Panc1 (cell line): ENCODE measurements at regions not wholly inside any gene's neighbourhood (a gene's known extent, or its start where the extent isn't known, plus 50 kb on each side); places are given as distances from the start of the nearest gene placed in this dataset.

Experiments used
- ATAC-seq: fragments of 200-7000 bp; cut with Tn5 transposase; 2 replicates; pipeline ENCODE4 v1.9.1; 2020; ENCODE audit warnings: mild to moderate bottlenecking, moderate library complexity
- BruUV-seq: library from RNA; stranded (reverse); fragments of 400-500 nt; replicated peaks from 2 replicates; lab custom pipeline; 2021; lab: Mats Ljungman, UMichigan
- CTCF ChIA-PET: fragments of 300-600 bp; sonication (Branson Sonifier 250); formaldehyde crosslinking; loops from one replicate; lab custom pipeline; 2022; ENCODE audit warnings: antibody characterized with exemption; lab: Charles Lee
- POLR2A ChIA-PET: fragments of 300-600 bp; sonication (Branson Sonifier 250); formaldehyde crosslinking; loops from one replicate; lab custom pipeline; 2022; ENCODE audit warnings: antibody characterized with exemption; lab: Charles Lee
- DNase-seq: peaks from one replicate; pipeline ENCODE4 v3.0.0-alpha.2; 2010; ENCODE audit warnings: low read depth, low spot score
- H3K27ac ChIP-seq: 2 replicates; pipeline ENCODE4 v1.5.1; 2011; ENCODE audit warnings: mild to moderate bottlenecking, low read length, inconsistent platforms
- H3K27me3 ChIP-seq: fragments of 200-500 bp; sonication (Bioruptor generic); 2 replicates; pipeline ENCODE4 v1.6.0; 2014; ENCODE audit warnings: low read length, inconsistent platforms; ENCODE audit not compliant: control insufficient read depth, insufficient read depth
- H3K36me3 ChIP-seq: fragments of 200-500 bp; sonication (Bioruptor generic); 2 replicates; pipeline ENCODE4 v1.5.1; 2014; ENCODE audit warnings: inconsistent platforms, mild to moderate bottlenecking, low read length, moderate library complexity; ENCODE audit not compliant: control insufficient read depth, insufficient read depth
- H3K4me1 ChIP-seq: 2 replicates; pipeline ENCODE4 v1.5.1; 2011; ENCODE audit warnings: inconsistent platforms, mild to moderate bottlenecking, low read length, moderate library complexity; ENCODE audit not compliant: control insufficient read depth, insufficient read depth
- H3K4me3 ChIP-seq, 2 experiments: 2 replicates each; pipeline ENCODE4 v1.5.1; 2011 to 2012; ENCODE audit warnings: low read depth in 2 of 2, low read length in 2 of 2, mild to moderate bottlenecking in 2 of 2, inconsistent platforms in 1 of 2, moderate library complexity in 1 of 2
- H3K9me3 ChIP-seq: fragments of 200-500 bp; sonication (Bioruptor generic); 2 replicates; pipeline ENCODE4 v1.5.1; 2014; ENCODE audit warnings: low read depth, mild to moderate bottlenecking, inconsistent platforms, low read length, moderate library complexity; ENCODE audit not compliant: control insufficient read depth, insufficient read depth
- POLR2AphosphoS5 ChIP-seq: IDR thresholded peaks from 2 replicates; pipeline ENCODE4 v1.6.1; 2012; ENCODE audit warnings: mild to moderate bottlenecking, low read depth, low read length, moderate library complexity
- SIN3A ChIP-seq: IDR thresholded peaks from 2 replicates; pipeline ENCODE4 v1.6.1; 2012; ENCODE audit warnings: low read depth, mild to moderate bottlenecking, low read length, moderate library complexity, borderline replicate concordance; ENCODE audit not compliant: insufficient read depth
- TCF7L2 ChIP-seq: IDR thresholded peaks from 2 replicates; pipeline ENCODE4 v1.6.1; 2011; ENCODE audit warnings: mild to moderate bottlenecking, low read depth, low read length, inconsistent platforms
- in situ Hi-C: cut with HindIII; loops from 2 replicates; pipeline ENCODE4 v1.10.0; 2016; ENCODE audit warnings: low sequenced_read_pairs, low pct_unique_long_range_greater_than_20kb
- intact Hi-C: fragments of 100-400 bp; cut with micrococcal nuclease; formaldehyde crosslinking; loops from one replicate; pipeline ENCODE4 v1.10.0; 2022; ENCODE audit not compliant: unreplicated experiment
- TF ChIP-seq, protein P1 (sequence below), 2 experiments: IDR thresholded peaks; 2 replicates each; pipeline ENCODE4 v1.6.1; 2011 to 2012; ENCODE audit warnings: low read depth in 2 of 2, control low read depth in 1 of 2, low read length in 1 of 2, mild to moderate bottlenecking in 1 of 2, moderate library complexity in 1 of 2; ENCODE audit not compliant: insufficient read depth in 1 of 2
- TF ChIP-seq, protein P2 (sequence below): fragments of 450-650 bp; IDR thresholded peaks from 2 replicates; pipeline ENCODE4 v1.5.1; 2017; ENCODE audit warnings: mild to moderate bottlenecking

DNA sequence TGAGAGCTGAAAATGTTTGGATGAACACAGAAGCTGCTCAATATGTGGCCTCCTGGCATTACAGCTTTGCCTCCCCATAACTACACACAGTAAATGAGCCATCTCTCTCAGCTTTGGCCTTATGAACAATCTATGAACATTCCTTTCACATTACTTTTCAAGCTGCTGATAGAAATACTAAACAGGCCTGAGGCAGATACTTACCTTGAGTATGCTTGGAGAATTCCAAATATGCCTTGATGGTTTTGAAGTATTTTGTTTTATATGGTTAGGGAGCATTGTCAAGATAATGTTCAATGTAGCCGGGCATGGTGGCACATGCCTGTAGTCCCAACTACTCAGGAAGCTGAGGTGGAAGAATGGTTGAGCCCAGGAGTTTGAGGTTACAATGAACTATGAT is 104.5 kb downstream of the CD24 start:
- DNase-seq = no peak

DNA sequence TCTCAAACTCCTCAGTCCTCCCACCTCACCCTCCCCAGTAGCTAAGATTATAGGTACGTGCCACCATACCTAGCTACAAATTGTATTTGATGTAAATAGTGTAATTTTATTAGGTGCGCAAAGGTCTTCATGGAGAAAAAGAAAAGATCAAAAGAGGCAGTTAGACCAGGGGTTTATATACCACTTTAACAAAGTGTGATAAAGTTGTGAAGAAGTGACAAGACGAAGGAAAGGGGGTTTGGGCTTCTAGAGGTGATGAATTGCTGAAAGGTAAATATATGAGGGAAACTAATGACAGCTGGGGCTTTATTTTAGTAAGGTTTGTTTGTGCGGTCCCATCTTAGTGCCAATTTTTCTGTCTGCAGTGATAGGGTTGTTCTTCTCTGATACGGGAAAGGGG is 105.3 kb downstream of the CD24 start:
- H3K27ac ChIP-seq = peak overlapping the region; percentile 40
- in situ Hi-C loops = no loop called here
- intact Hi-C loops = no loop called here
- no peak for DNase-seq
- POLR2A ChIA-PET = no interaction called here
- CTCF ChIA-PET = no interaction called here
- BruUV-seq = no TSS peak
- no peak overlapping the region for H3K4me3 ChIP-seq
- no peak for ATAC-seq
- H3K27me3 ChIP-seq = no peaks in the 10 kb centered on the region
- TF ChIP-seq POLR2AphosphoS5 = no peak
- TF ChIP-seq, protein P1, sequence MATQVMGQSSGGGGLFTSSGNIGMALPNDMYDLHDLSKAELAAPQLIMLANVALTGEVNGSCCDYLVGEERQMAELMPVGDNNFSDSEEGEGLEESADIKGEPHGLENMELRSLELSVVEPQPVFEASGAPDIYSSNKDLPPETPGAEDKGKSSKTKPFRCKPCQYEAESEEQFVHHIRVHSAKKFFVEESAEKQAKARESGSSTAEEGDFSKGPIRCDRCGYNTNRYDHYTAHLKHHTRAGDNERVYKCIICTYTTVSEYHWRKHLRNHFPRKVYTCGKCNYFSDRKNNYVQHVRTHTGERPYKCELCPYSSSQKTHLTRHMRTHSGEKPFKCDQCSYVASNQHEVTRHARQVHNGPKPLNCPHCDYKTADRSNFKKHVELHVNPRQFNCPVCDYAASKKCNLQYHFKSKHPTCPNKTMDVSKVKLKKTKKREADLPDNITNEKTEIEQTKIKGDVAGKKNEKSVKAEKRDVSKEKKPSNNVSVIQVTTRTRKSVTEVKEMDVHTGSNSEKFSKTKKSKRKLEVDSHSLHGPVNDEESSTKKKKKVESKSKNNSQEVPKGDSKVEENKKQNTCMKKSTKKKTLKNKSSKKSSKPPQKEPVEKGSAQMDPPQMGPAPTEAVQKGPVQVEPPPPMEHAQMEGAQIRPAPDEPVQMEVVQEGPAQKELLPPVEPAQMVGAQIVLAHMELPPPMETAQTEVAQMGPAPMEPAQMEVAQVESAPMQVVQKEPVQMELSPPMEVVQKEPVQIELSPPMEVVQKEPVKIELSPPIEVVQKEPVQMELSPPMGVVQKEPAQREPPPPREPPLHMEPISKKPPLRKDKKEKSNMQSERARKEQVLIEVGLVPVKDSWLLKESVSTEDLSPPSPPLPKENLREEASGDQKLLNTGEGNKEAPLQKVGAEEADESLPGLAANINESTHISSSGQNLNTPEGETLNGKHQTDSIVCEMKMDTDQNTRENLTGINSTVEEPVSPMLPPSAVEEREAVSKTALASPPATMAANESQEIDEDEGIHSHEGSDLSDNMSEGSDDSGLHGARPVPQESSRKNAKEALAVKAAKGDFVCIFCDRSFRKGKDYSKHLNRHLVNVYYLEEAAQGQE (IDR thresholded peaks at IDR 0.05; ENCODE audit: insufficient read depth in 1 of 2, low read depth in 2 of 2, low read length in 1 of 2) = no peak
- no peak for TF ChIP-seq TCF7L2
- no peak for TF ChIP-seq SIN3A
- TF ChIP-seq, protein P2, sequence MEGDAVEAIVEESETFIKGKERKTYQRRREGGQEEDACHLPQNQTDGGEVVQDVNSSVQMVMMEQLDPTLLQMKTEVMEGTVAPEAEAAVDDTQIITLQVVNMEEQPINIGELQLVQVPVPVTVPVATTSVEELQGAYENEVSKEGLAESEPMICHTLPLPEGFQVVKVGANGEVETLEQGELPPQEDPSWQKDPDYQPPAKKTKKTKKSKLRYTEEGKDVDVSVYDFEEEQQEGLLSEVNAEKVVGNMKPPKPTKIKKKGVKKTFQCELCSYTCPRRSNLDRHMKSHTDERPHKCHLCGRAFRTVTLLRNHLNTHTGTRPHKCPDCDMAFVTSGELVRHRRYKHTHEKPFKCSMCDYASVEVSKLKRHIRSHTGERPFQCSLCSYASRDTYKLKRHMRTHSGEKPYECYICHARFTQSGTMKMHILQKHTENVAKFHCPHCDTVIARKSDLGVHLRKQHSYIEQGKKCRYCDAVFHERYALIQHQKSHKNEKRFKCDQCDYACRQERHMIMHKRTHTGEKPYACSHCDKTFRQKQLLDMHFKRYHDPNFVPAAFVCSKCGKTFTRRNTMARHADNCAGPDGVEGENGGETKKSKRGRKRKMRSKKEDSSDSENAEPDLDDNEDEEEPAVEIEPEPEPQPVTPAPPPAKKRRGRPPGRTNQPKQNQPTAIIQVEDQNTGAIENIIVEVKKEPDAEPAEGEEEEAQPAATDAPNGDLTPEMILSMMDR = no peak
- no peaks in the 10 kb centered on the region; the same call in 1 of the 2 replicates for H3K9me3 ChIP-seq
- H3K4me1 ChIP-seq = 0 out of 2 replicates have a peak, but pooled peaks cover 4% of the 10 kb centered on the region
- H3K36me3 ChIP-seq = no peaks in the 10 kb centered on the region

More for the DNA sequence above, 104.5 kb downstream of the CD24 start:
- peak; percentile 89 for ATAC-seq
- in situ Hi-C loops = no loop called here
- POLR2A ChIA-PET = no interaction called here
- Histone ChIP-seq H3K9me3 (no peaks in the 10 kb centered on the region; the same call in 1 of the 2 replicates), H3K27ac (peak overlapping the region; percentile 36), H3K4me1 (0 out of 2 replicates have a peak, but pooled peaks cover 4% of the 10 kb centered on the region), H3K4me3 (no peak overlapping the region), H3K36me3 (no peaks in the 10 kb centered on the region), H3K27me3 (no peaks in the 10 kb centered on the region)
- TF ChIP-seq TCF7L2 = peak; percentile 94
- TF ChIP-seq POLR2AphosphoS5 = 0 out of 2 replicates have a peak, but pooled peaks have one; percentile 32
- TF ChIP-seq, protein P2 = no peak
- TF ChIP-seq, protein P1 (IDR thresholded peaks at IDR 0.05; ENCODE audit: insufficient read depth in 1 of 2, low read depth in 2 of 2, low read length in 1 of 2) = no peak
- intact Hi-C loops = no loop called here
- BruUV-seq = no TSS peak
- CTCF ChIA-PET = interaction anchor here (0.6 kb wide), 1 partner anchor 1067 kb away, joined by 6 read pairs; no protein-coding TSS in a partner anchor
